Fibroblast of the aortic adventitia (primary cell): ENCODE measurements at regions not wholly inside any gene's neighbourhood (a gene's known extent, or its start where the extent isn't known, plus 50 kb on each side); places are given as distances from the start of the nearest gene placed in this dataset.

Experiments used
- DNase-seq: peaks from one replicate; pipeline ENCODE4 v3.0.0-alpha.2; 2010; ENCODE audit warnings: low read depth
- H3K4me3 ChIP-seq: 2 replicates; pipeline ENCODE4 v1.5.1; 2011; ENCODE audit warnings: low read depth, mild to moderate bottlenecking, control low read depth, low read length, moderate library complexity
- TF ChIP-seq, protein P1 (sequence below): IDR thresholded peaks from 2 replicates; pipeline ENCODE4 v1.5.1; 2011; ENCODE audit warnings: mild to moderate bottlenecking, low read length, control low read depth, inconsistent platforms; ENCODE audit not compliant: insufficient read depth

DNA sequence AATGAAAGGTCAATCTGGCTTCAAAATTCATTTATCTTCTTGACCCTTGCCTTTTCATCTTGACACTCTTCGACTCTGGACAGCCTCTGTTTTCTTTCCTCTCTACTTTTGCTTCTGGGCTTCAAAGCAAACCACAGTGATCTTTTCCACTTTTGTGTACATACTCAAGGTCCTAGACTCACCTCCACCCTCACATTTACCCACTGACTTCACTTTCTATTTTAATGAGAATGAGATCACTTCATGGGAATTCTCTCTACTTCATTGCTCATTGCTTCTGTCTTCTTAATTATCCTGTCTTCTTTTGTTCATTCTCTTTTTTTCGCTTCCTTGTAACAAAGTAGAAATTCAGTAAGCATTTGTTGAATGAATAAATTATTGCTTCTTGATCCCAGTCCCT lies 330.1 kb upstream of the HAND2 start:
- DNase-seq: no peak
- no peak overlapping the region for H3K4me3 ChIP-seq
- TF ChIP-seq, protein P1, sequence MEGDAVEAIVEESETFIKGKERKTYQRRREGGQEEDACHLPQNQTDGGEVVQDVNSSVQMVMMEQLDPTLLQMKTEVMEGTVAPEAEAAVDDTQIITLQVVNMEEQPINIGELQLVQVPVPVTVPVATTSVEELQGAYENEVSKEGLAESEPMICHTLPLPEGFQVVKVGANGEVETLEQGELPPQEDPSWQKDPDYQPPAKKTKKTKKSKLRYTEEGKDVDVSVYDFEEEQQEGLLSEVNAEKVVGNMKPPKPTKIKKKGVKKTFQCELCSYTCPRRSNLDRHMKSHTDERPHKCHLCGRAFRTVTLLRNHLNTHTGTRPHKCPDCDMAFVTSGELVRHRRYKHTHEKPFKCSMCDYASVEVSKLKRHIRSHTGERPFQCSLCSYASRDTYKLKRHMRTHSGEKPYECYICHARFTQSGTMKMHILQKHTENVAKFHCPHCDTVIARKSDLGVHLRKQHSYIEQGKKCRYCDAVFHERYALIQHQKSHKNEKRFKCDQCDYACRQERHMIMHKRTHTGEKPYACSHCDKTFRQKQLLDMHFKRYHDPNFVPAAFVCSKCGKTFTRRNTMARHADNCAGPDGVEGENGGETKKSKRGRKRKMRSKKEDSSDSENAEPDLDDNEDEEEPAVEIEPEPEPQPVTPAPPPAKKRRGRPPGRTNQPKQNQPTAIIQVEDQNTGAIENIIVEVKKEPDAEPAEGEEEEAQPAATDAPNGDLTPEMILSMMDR: no peak

DNA sequence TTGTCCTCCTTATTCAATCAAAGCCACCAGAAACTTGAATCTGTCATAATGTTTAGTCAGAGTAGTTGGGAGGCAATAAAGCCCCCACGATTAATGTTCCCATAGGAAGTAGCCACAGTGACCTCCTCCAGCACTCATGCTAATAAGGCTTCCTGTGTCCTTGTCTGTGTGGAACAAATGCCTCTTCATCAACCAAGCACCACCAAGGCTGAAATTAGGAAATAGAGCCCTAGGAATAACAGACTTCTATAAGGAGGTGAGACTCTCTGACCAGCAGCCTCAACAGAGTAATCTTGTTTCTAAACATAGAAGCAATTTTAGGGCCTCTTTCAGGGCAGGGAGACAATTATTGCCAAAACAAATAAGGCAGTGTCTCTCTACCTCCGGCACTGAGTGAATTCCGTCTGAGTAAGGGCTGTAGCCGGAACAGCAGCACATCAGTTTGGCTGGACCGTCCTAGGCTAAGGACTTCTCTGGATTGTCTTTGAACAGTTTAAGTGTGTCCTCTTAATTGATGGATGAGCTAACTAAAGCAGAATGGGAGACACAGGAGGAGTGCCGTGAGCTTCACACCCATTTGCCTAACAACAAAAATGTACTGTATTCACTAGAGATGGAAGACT lies 329.2 kb upstream of the HAND2 start:
- peak; percentile 14 for DNase-seq
- TF ChIP-seq, protein P1: no peak
- H3K4me3 ChIP-seq: no peak overlapping the region

DNA sequence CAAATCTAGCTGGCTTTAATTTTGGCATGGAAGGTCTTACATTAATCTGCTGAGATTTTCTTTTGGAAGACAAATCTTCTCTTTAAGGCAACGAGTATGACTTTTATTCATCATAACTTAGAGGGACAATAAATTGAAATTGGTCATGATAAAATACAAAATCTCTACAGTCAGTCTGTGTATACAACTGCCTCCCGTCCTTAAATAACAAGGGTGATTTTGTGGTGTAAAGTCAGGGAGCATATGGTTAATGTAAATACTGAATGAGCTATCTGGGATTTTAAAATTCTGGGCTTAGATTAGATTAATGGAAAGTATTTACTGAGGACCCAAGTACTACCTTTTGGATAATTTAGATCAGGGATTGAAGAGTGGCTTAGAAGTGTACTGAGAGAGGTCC lies 328.4 kb upstream of the HAND2 start:
- H3K4me3 ChIP-seq: no peak overlapping the region
- TF ChIP-seq, protein P1: no peak
- DNase-seq: no peak

DNA sequence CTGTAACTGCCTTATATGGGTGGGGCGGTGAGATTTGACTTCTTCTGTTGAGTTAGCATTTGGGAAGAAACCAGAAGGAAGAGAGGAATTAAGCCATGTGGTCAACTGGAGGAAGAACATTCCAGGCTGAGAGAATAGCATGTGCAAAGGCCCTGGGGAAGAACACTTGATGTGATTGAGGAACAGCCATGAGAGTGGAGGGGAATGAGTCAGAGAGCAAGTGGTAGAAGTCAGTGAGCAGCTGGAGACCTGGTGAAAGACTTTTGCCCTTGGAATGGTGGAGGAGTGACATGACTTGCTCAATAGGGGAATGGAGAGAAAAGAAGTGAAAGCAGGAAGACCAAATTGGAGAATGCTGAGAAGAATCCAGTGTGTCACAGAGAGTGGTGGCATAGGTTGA lies 327.8 kb upstream of the HAND2 start:
- H3K4me3 ChIP-seq: no peak overlapping the region
- no peak for DNase-seq
- TF ChIP-seq, protein P1: no peak

DNA sequence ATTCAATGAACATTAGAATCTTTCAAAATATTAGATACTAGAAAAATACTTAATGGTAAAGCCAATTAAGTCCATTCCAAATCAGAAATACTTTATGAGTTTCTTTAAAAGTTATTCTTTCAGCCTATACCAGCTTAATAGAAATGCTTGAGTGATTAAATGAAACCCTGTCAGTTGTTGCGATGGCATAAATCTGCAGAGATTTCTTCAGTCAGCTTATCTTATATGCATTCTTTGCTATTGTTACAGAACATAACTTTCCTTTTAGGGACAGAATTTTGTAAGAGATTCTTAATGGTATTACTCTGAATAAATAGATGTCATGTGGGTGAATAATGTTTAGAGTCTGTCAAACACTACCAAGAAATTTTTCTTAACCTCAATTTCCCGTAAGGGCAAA lies 325.0 kb upstream of the HAND2 start:
- TF ChIP-seq, protein P1: no peak
- H3K4me3 ChIP-seq: no peak overlapping the region
- peak; percentile 69 for DNase-seq

DNA sequence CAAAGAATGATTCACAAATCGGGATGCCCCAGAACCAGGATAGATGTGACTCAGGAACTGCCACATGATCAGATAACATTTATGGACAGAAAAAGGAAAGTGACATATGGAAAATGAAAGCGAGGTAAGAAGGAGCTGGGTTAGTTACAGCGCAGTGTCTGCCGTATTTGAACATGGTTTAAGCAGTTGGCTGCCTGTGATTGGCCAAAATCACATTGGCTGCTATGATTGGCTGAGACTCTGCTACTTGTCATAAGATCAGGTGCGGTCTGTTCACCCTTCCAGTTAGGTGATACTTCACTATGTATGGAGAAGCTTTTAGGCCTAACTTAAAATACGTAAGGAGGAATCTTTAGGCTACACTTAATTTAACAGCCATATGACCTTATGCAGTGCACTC lies 322.7 kb upstream of the HAND2 start:
- DNase-seq: no peak
- TF ChIP-seq, protein P1: no peak
- H3K4me3 ChIP-seq: no peak overlapping the region

DNA sequence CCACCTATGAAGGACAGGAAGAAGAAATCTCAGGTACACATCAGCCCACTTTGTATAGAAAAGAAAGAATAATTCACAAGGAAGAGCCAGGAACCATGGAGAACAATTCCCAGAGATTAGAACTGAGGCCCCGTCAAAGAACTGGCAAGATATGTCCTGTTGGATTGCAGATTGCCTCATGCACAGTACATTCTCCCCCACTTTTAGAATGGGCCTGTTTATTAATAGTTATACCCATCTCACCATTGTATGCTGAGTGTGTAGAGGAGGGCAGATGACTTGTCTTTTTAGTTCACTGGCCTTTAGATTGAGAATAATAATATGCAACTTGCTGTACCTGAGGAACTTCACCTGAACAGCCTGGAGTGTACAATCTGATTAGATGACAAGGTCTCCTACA lies 315.6 kb upstream of the HAND2 start:
- TF ChIP-seq, protein P1: no peak
- H3K4me3 ChIP-seq: no peak overlapping the region
- peak; percentile 35 for DNase-seq
